Calu3 (cell line): ENCODE measurements at regions not wholly inside any gene's neighbourhood (a gene's known extent, or its start where the extent isn't known, plus 50 kb on each side); places are given as distances from the start of the nearest gene placed in this dataset.

Experiments
- BruUV-seq: library from RNA; stranded (reverse); fragments of 400-500 nt; replicated peaks from 2 replicates; lab custom pipeline; 2021; lab: Mats Ljungman, UMichigan
- CTCF ChIA-PET: fragments of 300-600 bp; sonication (Branson Sonifier 250); formaldehyde crosslinking; loops from one replicate; lab custom pipeline; 2022; ENCODE audit warnings: antibody characterized with exemption; lab: Charles Lee
- DNase-seq: peaks from one replicate; pipeline ENCODE4 v3.0.0; 2022
- H3K27ac Mint-ChIP-seq: one replicate; pipeline ENCODE4 v1.8.0; 2022; ENCODE audit warnings: mixed read lengths; ENCODE audit not compliant: unreplicated experiment
- H3K27me3 Mint-ChIP-seq: one replicate; pipeline ENCODE4 v1.8.0; 2022; ENCODE audit warnings: mixed read lengths; ENCODE audit not compliant: unreplicated experiment
- H3K36me3 Mint-ChIP-seq: one replicate; pipeline ENCODE4 v1.8.0; 2022; ENCODE audit warnings: mild to moderate bottlenecking, moderate library complexity, mixed read lengths; ENCODE audit not compliant: insufficient read depth, unreplicated experiment
- H3K4me1 Mint-ChIP-seq: one replicate; pipeline ENCODE4 v1.8.0; 2022; ENCODE audit warnings: mild to moderate bottlenecking, low read depth, mixed read lengths; ENCODE audit not compliant: unreplicated experiment
- H3K4me3 Mint-ChIP-seq: one replicate; pipeline ENCODE4 v1.8.0; 2022; ENCODE audit warnings: mild to moderate bottlenecking, low read depth, moderate library complexity, mixed read lengths; ENCODE audit not compliant: unreplicated experiment
- H3K9me3 Mint-ChIP-seq: one replicate; pipeline ENCODE4 v1.8.0; 2022; ENCODE audit warnings: low read depth, mixed read lengths; ENCODE audit not compliant: unreplicated experiment
- intact Hi-C: fragments of 100-400 bp; cut with micrococcal nuclease; formaldehyde crosslinking; loops from one replicate; pipeline ENCODE4 v1.10.0; 2022; ENCODE audit not compliant: unreplicated experiment
- TF ChIP-seq, protein P1 (sequence below): fragments of 200-600 bp; IDR thresholded peaks from one replicate; pipeline ENCODE4 v1.8.0; 2022; ENCODE audit warnings: antibody characterized with exemption; ENCODE audit not compliant: unreplicated experiment

DNA sequence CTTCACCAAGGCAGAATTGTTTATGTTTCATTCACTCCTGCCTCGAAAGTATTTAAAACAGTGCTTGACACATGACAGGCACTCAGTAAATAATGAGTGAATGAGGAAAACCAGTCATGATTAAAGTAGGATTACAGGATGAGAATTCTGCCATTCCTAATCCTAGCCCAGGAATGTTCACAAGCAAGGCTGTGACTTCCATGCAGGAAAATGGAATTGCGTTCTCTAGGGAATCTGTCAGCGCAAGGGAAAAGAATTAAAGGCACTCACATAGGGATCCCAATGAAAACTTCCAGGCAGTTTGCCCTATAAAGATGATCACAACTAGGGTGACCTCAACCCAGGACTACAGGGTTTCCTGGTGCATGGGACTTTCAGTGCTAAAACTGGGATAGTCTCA, 143.4 kb downstream of the CYSLTR2 start:
- H3K9me3 Mint-ChIP-seq = no peaks in the 10 kb centered on the region
- intact Hi-C loops = no loop called here
- peaks cover 3% of the 10 kb centered on the region for H3K4me1 Mint-ChIP-seq
- no peaks in the 10 kb centered on the region for H3K36me3 Mint-ChIP-seq
- H3K4me3 Mint-ChIP-seq = no peak overlapping the region
- CTCF ChIA-PET = no interaction called here
- DNase-seq = no peak
- TF ChIP-seq, protein P1, sequence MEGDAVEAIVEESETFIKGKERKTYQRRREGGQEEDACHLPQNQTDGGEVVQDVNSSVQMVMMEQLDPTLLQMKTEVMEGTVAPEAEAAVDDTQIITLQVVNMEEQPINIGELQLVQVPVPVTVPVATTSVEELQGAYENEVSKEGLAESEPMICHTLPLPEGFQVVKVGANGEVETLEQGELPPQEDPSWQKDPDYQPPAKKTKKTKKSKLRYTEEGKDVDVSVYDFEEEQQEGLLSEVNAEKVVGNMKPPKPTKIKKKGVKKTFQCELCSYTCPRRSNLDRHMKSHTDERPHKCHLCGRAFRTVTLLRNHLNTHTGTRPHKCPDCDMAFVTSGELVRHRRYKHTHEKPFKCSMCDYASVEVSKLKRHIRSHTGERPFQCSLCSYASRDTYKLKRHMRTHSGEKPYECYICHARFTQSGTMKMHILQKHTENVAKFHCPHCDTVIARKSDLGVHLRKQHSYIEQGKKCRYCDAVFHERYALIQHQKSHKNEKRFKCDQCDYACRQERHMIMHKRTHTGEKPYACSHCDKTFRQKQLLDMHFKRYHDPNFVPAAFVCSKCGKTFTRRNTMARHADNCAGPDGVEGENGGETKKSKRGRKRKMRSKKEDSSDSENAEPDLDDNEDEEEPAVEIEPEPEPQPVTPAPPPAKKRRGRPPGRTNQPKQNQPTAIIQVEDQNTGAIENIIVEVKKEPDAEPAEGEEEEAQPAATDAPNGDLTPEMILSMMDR = no peak
- H3K27ac Mint-ChIP-seq = no peak overlapping the region
- BruUV-seq = no TSS peak
- H3K27me3 Mint-ChIP-seq = no peaks in the 10 kb centered on the region

DNA sequence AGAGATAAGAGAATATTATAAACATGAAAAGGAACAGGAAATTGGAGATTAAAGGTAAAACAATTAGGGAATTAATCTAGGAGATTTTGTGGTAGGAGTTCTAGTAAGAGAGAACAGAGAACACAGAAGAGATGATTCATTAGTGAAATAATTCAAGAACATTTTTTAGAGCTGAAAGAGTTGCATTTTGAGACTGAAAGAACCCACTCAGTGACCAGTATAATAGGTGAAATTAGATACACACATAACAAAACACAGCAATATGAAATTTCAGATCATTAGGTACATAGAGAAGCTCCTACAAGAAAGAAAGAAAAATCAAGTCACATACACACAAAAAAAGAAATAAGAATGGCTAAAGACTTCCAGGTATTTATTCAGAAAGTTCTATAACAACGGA, 144.0 kb downstream of the CYSLTR2 start:
- intact Hi-C loops = no loop called here
- H3K27ac Mint-ChIP-seq = no peak overlapping the region
- CTCF ChIA-PET = no interaction called here
- H3K27me3 Mint-ChIP-seq = no peaks in the 10 kb centered on the region
- no peak overlapping the region for H3K4me3 Mint-ChIP-seq
- no peaks in the 10 kb centered on the region for H3K9me3 Mint-ChIP-seq
- DNase-seq = no peak
- H3K4me1 Mint-ChIP-seq = no peaks in the 10 kb centered on the region
- BruUV-seq = no TSS peak
- H3K36me3 Mint-ChIP-seq = no peaks in the 10 kb centered on the region
- TF ChIP-seq, protein P1 = no peak

DNA sequence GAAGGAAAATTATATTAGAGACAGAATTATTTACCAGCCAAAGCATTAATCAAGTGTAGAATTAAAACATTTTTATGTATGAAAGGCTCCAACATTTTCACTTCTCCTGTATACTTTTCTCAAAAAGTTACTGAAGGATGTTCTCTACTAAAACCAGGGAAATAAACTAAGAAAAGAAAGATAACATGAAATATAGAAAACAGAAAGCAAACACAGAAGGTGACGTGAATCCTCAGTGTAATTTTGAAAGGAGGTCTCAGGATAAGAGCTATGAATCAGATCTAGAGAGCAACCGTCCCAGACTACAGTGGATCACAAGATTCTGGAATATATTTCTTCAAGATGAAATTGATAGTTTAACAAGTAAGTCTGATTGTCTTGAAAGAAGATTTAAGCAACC, 144.5 kb downstream of the CYSLTR2 start:
- Mint-ChIP-seq H3K9me3 (no peaks in the 10 kb centered on the region), H3K4me3 (no peak overlapping the region), H3K27me3 (no peaks in the 10 kb centered on the region), H3K36me3 (no peaks in the 10 kb centered on the region), H3K27ac (no peak overlapping the region), H3K4me1 (no peaks in the 10 kb centered on the region)
- BruUV-seq = no TSS peak
- CTCF ChIA-PET = no interaction called here
- TF ChIP-seq, protein P1 = no peak
- intact Hi-C loops = no loop called here
- no peak for DNase-seq

DNA sequence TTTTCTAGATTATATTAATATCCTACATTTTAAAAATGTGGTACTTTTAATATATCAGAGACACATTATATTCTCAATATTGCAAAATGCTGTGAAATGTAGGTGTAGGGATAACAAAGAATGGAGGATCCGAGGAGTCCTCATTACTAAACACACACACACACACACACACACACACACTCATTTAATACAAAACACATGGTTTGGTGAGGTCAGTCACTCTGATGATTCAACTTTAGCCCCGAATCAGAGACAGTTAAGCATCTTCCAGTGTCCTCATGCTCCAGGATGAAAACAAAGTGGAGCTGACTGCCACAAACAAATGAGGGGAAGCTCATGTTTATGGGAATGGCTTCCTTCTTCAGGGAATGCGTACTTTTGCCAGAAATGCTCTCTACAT, 147.5 kb downstream of the CYSLTR2 start:
- BruUV-seq = no TSS peak
- Mint-ChIP-seq H3K4me1 (no peaks in the 10 kb centered on the region), H3K9me3 (no peaks in the 10 kb centered on the region), H3K27me3 (no peaks in the 10 kb centered on the region), H3K36me3 (no peaks in the 10 kb centered on the region), H3K4me3 (no peak overlapping the region), H3K27ac (no peak overlapping the region)
- no peak for DNase-seq
- intact Hi-C loops = no loop called here
- CTCF ChIA-PET = interaction anchor here (0.5 kb wide), 1 partner anchor 498 kb away, joined by 6 read pairs; no protein-coding TSS in a partner anchor
- TF ChIP-seq, protein P1 = no peak
